ENCODE measurements at regions not wholly inside any gene's neighbourhood (a gene's known extent, or its start where the extent isn't known, plus 50 kb on each side); places are given as distances from the start of the nearest gene placed in this dataset.

GRCh38 chr5:29024052-29024451 is 1985.7 kb upstream of the CDH9 start:
- Histone ChIP-seq H3K23me2 (ENCODE audit: low read depth, low read length) (no peaks in the 10 kb centered on the region), H3K23ac (ENCODE audit: insufficient read length) (no peak overlapping the region), H3K4me1 (replicated peaks in 1 of 4; ENCODE audit: control insufficient read depth in 3 of 4, insufficient read depth in 4 of 4, low read length in 3 of 4) (no peaks in the 10 kb centered on the region), H3K27me3 (replicated peaks in 1 of 4; ENCODE audit: control insufficient read depth in 3 of 4, extremely low read depth in 1 of 4, insufficient read depth in 3 of 4, low read length in 3 of 4) (no peaks in the 10 kb centered on the region), H3K4me3 (ENCODE audit: extremely low read depth in 1 of 4, insufficient read depth in 2 of 4, low read depth in 3 of 4, low read length in 4 of 4) (no peak overlapping the region), H3K79me2 (ENCODE audit: control insufficient read depth in 1 of 2, insufficient read depth in 2 of 2, low read length in 2 of 2) (no peaks in the 10 kb centered on the region), H2BK5ac (ENCODE audit: low read depth, low read length) (no peak overlapping the region), H3K36me3 (ENCODE audit: control insufficient read depth in 2 of 4, insufficient read depth in 4 of 4, low read length in 3 of 4) (no peaks in the 10 kb centered on the region), H2BK15ac (ENCODE audit: low read length) (no peak overlapping the region), H3K27ac (ENCODE audit: low read depth, low read length) (no peak overlapping the region), H2AK5ac (ENCODE audit: low read depth, low read length) (no peak overlapping the region), H3K9ac (replicated peaks in 1 of 4; ENCODE audit: extremely low read depth in 1 of 4, low read depth in 3 of 4, low read length in 3 of 4) (no peak overlapping the region), H3K56ac (replicated peaks; ENCODE audit: insufficient read length, low read depth, low read length) (no peak overlapping the region), H3K4ac (replicated peaks; ENCODE audit: insufficient read length, low read depth, low read length) (no peak overlapping the region), H2BK12ac (ENCODE audit: low read depth, low read length) (no peak overlapping the region), H3K9me3 (ENCODE audit: insufficient read depth in 2 of 2, low read depth in 1 of 2, low read length in 1 of 2) (no peaks in the 10 kb centered on the region), H4K20me1 (replicated peaks in 1 of 2; ENCODE audit: control insufficient read depth in 1 of 2, insufficient read depth in 2 of 2, low read length in 2 of 2) (no peaks in the 10 kb centered on the region), H3K18ac (ENCODE audit: extremely low read depth, low read length) (no peak overlapping the region), H2BK120ac (replicated peaks; ENCODE audit: low read depth, low read length) (no peak overlapping the region), H4K91ac (replicated peaks; ENCODE audit: insufficient read length, low read length) (no peak overlapping the region), H4K5ac (ENCODE audit: insufficient read length, low read depth, low read length) (no peak overlapping the region), H3K4me2 (ENCODE audit: insufficient read depth in 1 of 2, low read depth in 2 of 2, low read length in 2 of 2) (no peak overlapping the region), H2AFZ (ENCODE audit: low read length) (no peak overlapping the region), H3K14ac (ENCODE audit: insufficient read length) (no peak overlapping the region), H3K79me1 (ENCODE audit: low read depth, low read length) (no peaks in the 10 kb centered on the region), H2BK20ac (ENCODE audit: low read length) (no peak overlapping the region), H4K8ac (ENCODE audit: extremely low read depth, insufficient read depth, low read length) (no peak overlapping the region)
- no peak for TF ChIP-seq RBBP5 (IDR thresholded peaks at IDR 0.05; ENCODE audit: borderline replicate concordance, low read depth, low read length)
- WGBS, 2 experiments (ENCODE audit: extremely low coverage in 1 of 2, insufficient coverage in 1 of 2, insufficient read length in 1 of 2, insufficient replicate concordance in 2 of 2, low coverage in 1 of 2, low lambda C conversion rate in 2 of 2, missing lambda C conversion rate in 1 of 2): 91% methylated on average over 4 of the region's 4 CpGs; no CpG with 5 or more reads in 1 of the 2 experiments
- FAIRE-seq (no peak), DNase-seq (ENCODE audit: low read depth in 1 of 2, low spot score in 2 of 2) (no peak)
- ChIA-PET POLR2A (ENCODE audit: partially characterized antibody) (no interaction called here), CTCF (ENCODE audit: partially characterized antibody) (interaction anchor here (1.2 kb wide), 1 partner anchor 12 kb away, joined by 4 read pairs; no protein-coding TSS in a partner anchor)

All from H1 (cell line).